ENCODE measurements at regions not wholly inside any gene's neighbourhood (a gene's known extent, or its start where the extent isn't known, plus 50 kb on each side); places are given as distances from the start of the nearest gene placed in this dataset.
"Not testable (repeated sequence)": the region's sequence is repeated elsewhere in the genome, so short reads cannot be mapped to it uniquely, and the experiment has no call there.

GRCh38 chr4:124812203-124812602 lies 99.7 kb upstream of the ANKRD50 start:
- H3K9me3 Mint-ChIP-seq, result peaks cover 11 to 14% of the 10 kb centered on the region in 2 donors
- H3K4me3 Mint-ChIP-seq; H3K36me3 Mint-ChIP-seq (ENCODE audit: insufficient read depth in 2 of 2); H3K27ac Mint-ChIP-seq; ATAC-seq (replicated peaks in 1 of 2); H3K4me1 Mint-ChIP-seq (ENCODE audit: low read depth); DNase-seq; H3K27me3 Mint-ChIP-seq (ENCODE audit: low read depth): not testable (repeated sequence)

GRCh38 chr4:124810827-124811226 lies 98.3 kb upstream of the ANKRD50 start:
- no peak overlapping the region for H3K27ac Mint-ChIP-seq
- no peaks in the 10 kb centered on the region for H3K4me1 Mint-ChIP-seq (ENCODE audit: low read depth)
- no peak for DNase-seq
- no peak for ATAC-seq (replicated peaks in 1 of 2)
- H3K4me3 Mint-ChIP-seq, result no peak overlapping the region
- peaks cover 11 to 17% of the 10 kb centered on the region in 2 donors for H3K9me3 Mint-ChIP-seq
- H3K36me3 Mint-ChIP-seq (ENCODE audit: insufficient read depth in 2 of 2), result peaks cover 0 to 2% of the 10 kb centered on the region in 2 donors
- no peaks in the 10 kb centered on the region for H3K27me3 Mint-ChIP-seq (ENCODE audit: low read depth)

GRCh38 chr4:124807421-124807820 lies 94.9 kb upstream of the ANKRD50 start:
- Mint-ChIP-seq H3K27ac (no peak overlapping the region), H3K36me3 (ENCODE audit: insufficient read depth in 2 of 2) (peaks cover 0 to 2% of the 10 kb centered on the region in 2 donors), H3K27me3 (ENCODE audit: low read depth) (no peaks in the 10 kb centered on the region), H3K9me3 (peaks cover 8 to 15% of the 10 kb centered on the region in 2 donors), H3K4me1 (ENCODE audit: low read depth) (peaks cover 10% of the 10 kb centered on the region), H3K4me3 (no peak overlapping the region)
- ATAC-seq (replicated peaks in 1 of 2), result no peak
- no peak for DNase-seq

- Mint-ChIP-seq H3K9me3 (peaks cover under 1 to 7% of the 10 kb centered on the region in 2 donors), H3K27me3 (ENCODE audit: low read depth) (no peaks in the 10 kb centered on the region), H3K27ac (no peak overlapping the region), H3K4me1 (ENCODE audit: low read depth) (peaks cover 10% of the 10 kb centered on the region), H3K4me3 (no peak overlapping the region), H3K36me3 (ENCODE audit: insufficient read depth in 2 of 2) (no peaks in the 10 kb centered on the region)
- no peak for DNase-seq
- peak in 1 of 2 donors; percentile 34 for ATAC-seq (replicated peaks in 1 of 2)
These were observed 93.9 kb upstream of the ANKRD50 start for GRCh38 chr4:124806403-124806802.

GRCh38 chr4:124804584-124804983 lies 92.1 kb upstream of the ANKRD50 start:
- Mint-ChIP-seq H3K4me3 (no peak overlapping the region), H3K4me1 (ENCODE audit: low read depth) (peaks cover 10% of the 10 kb centered on the region), H3K36me3 (ENCODE audit: insufficient read depth in 2 of 2) (no peaks in the 10 kb centered on the region), H3K9me3 (peaks cover 0 to 7% of the 10 kb centered on the region in 2 donors), H3K27ac (no peak overlapping the region), H3K27me3 (ENCODE audit: low read depth) (no peaks in the 10 kb centered on the region)
- peak; percentile 75 to 80 for ATAC-seq (replicated peaks in 1 of 2)
- DNase-seq, result no peak

- no peaks in the 10 kb centered on the region for H3K36me3 Mint-ChIP-seq (ENCODE audit: insufficient read depth in 2 of 2)
- H3K9me3 Mint-ChIP-seq, result peaks cover 0 to 7% of the 10 kb centered on the region in 2 donors
- no peak overlapping the region for H3K27ac Mint-ChIP-seq
- DNase-seq (no peak), ATAC-seq (replicated peaks in 1 of 2) (peak; percentile 7 to 15)
- no peak overlapping the region for H3K4me3 Mint-ChIP-seq
- H3K4me1 Mint-ChIP-seq (ENCODE audit: low read depth), result peaks cover 10% of the 10 kb centered on the region
- H3K27me3 Mint-ChIP-seq (ENCODE audit: low read depth), result no peaks in the 10 kb centered on the region
These were observed 91.5 kb upstream of the ANKRD50 start for GRCh38 chr4:124804041-124804440.

- H3K4me1 Mint-ChIP-seq (ENCODE audit: low read depth), result peaks cover 10% of the 10 kb centered on the region
- DNase-seq, result peak in 1 of 2 donors; percentile 6
- H3K27ac Mint-ChIP-seq, result peak overlapping the region; percentile 16
- peak; percentile 56 to 78 for ATAC-seq (replicated peaks in 1 of 2)
- peaks cover 0 to 7% of the 10 kb centered on the region in 2 donors for H3K9me3 Mint-ChIP-seq
- H3K4me3 Mint-ChIP-seq, result no peak overlapping the region
- no peaks in the 10 kb centered on the region for H3K27me3 Mint-ChIP-seq (ENCODE audit: low read depth)
- no peaks in the 10 kb centered on the region for H3K36me3 Mint-ChIP-seq (ENCODE audit: insufficient read depth in 2 of 2)
These were observed 91.1 kb upstream of the ANKRD50 start for GRCh38 chr4:124803641-124804040.

- H3K27me3 Mint-ChIP-seq (ENCODE audit: low read depth), result no peaks in the 10 kb centered on the region
- H3K27ac Mint-ChIP-seq, result no peak overlapping the region
- peaks cover 10% of the 10 kb centered on the region for H3K4me1 Mint-ChIP-seq (ENCODE audit: low read depth)
- no peaks in the 10 kb centered on the region for H3K36me3 Mint-ChIP-seq (ENCODE audit: insufficient read depth in 2 of 2)
- ATAC-seq (replicated peaks in 1 of 2) (no peak), DNase-seq (no peak)
- peaks cover 0 to 7% of the 10 kb centered on the region in 2 donors for H3K9me3 Mint-ChIP-seq
- H3K4me3 Mint-ChIP-seq, result no peak overlapping the region
These were observed 90.5 kb upstream of the ANKRD50 start for GRCh38 chr4:124803026-124803425.

GRCh38 chr4:124797223-124797622 lies 84.7 kb upstream of the ANKRD50 start:
- H3K4me1 Mint-ChIP-seq (ENCODE audit: low read depth), result no peaks in the 10 kb centered on the region
- H3K9me3 Mint-ChIP-seq, result no peaks in the 10 kb centered on the region
- no peaks in the 10 kb centered on the region for H3K27me3 Mint-ChIP-seq (ENCODE audit: low read depth)
- no peaks in the 10 kb centered on the region for H3K36me3 Mint-ChIP-seq (ENCODE audit: insufficient read depth in 2 of 2)
- ATAC-seq (replicated peaks in 1 of 2) (no peak), DNase-seq (no peak)
- H3K4me3 Mint-ChIP-seq, result no peak overlapping the region
- H3K27ac Mint-ChIP-seq, result no peak overlapping the region

- Mint-ChIP-seq H3K9me3 (no peaks in the 10 kb centered on the region), H3K27me3 (ENCODE audit: low read depth) (no peaks in the 10 kb centered on the region), H3K4me1 (ENCODE audit: low read depth) (no peaks in the 10 kb centered on the region), H3K27ac (no peak overlapping the region), H3K36me3 (ENCODE audit: insufficient read depth in 2 of 2) (no peaks in the 10 kb centered on the region), H3K4me3 (no peak overlapping the region)
- no peak for DNase-seq
- ATAC-seq (replicated peaks in 1 of 2), result no peak
These were observed 77.9 kb upstream of the ANKRD50 start for GRCh38 chr4:124790471-124790870.

GRCh38 chr4:124786634-124787033 lies 74.1 kb upstream of the ANKRD50 start:
- Mint-ChIP-seq H3K36me3 (ENCODE audit: insufficient read depth in 2 of 2) (no peaks in the 10 kb centered on the region), H3K4me1 (ENCODE audit: low read depth) (no peaks in the 10 kb centered on the region), H3K9me3 (no peaks in the 10 kb centered on the region), H3K27me3 (ENCODE audit: low read depth) (no peaks in the 10 kb centered on the region), H3K4me3 (no peak overlapping the region), H3K27ac (no peak overlapping the region)
- no peak for ATAC-seq (replicated peaks in 1 of 2)
- DNase-seq, result no peak

GRCh38 chr4:124785645-124786044 lies 73.1 kb upstream of the ANKRD50 start:
- no peaks in the 10 kb centered on the region for H3K27me3 Mint-ChIP-seq (ENCODE audit: low read depth)
- no peak overlapping the region for H3K4me3 Mint-ChIP-seq
- no peak for DNase-seq

GRCh38 chr4:124783847-124784246 lies 71.3 kb upstream of the ANKRD50 start:
- ATAC-seq (replicated peaks in 1 of 2) (no peak), DNase-seq (no peak)
- Mint-ChIP-seq H3K36me3 (ENCODE audit: insufficient read depth in 2 of 2) (no peaks in the 10 kb centered on the region), H3K27ac (no peak overlapping the region), H3K9me3 (no peaks in the 10 kb centered on the region), H3K27me3 (ENCODE audit: low read depth) (no peaks in the 10 kb centered on the region), H3K4me3 (no peak overlapping the region), H3K4me1 (ENCODE audit: low read depth) (no peaks in the 10 kb centered on the region)

More at GRCh38 chr4:124785645-124786044, 73.1 kb upstream of the ANKRD50 start:
- no peak overlapping the region for H3K27ac Mint-ChIP-seq
- H3K4me1 Mint-ChIP-seq (ENCODE audit: low read depth), result no peaks in the 10 kb centered on the region
- no peaks in the 10 kb centered on the region for H3K9me3 Mint-ChIP-seq
- no peak for ATAC-seq (replicated peaks in 1 of 2)
- H3K36me3 Mint-ChIP-seq (ENCODE audit: insufficient read depth in 2 of 2), result no peaks in the 10 kb centered on the region

- H3K27ac Mint-ChIP-seq, result no peak overlapping the region
- no peak for ATAC-seq (replicated peaks in 1 of 2)
- peaks cover 0 to 1% of the 10 kb centered on the region in 2 donors for H3K9me3 Mint-ChIP-seq
- H3K36me3 Mint-ChIP-seq (ENCODE audit: insufficient read depth in 2 of 2), result no peaks in the 10 kb centered on the region
- H3K27me3 Mint-ChIP-seq (ENCODE audit: low read depth), result no peaks in the 10 kb centered on the region
- H3K4me1 Mint-ChIP-seq (ENCODE audit: low read depth), result no peaks in the 10 kb centered on the region
- no peak for DNase-seq
- H3K4me3 Mint-ChIP-seq, result no peak overlapping the region
These were observed 64.5 kb upstream of the ANKRD50 start for GRCh38 chr4:124777007-124777406.
